ENCODE measurements at regions not wholly inside any gene's neighbourhood (a gene's known extent, or its start where the extent isn't known, plus 50 kb on each side); places are given as distances from the start of the nearest gene placed in this dataset.
A peak's percentile ranks its signal among the peaks of the same experiment; 100 is the strongest.

GRCh38 chr9:18017136-18017535 lies 438.3 kb downstream of the SH3GL2 start:
- no peaks in the 10 kb centered on the region for H3K4me1 ChIP-seq (ENCODE audit: insufficient read depth, low read length)
- H3K4me3 ChIP-seq (ENCODE audit: low read length) = no peak overlapping the region
- intact Hi-C loops (cut with micrococcal nuclease) = loop anchor here (10.0 kb wide), 1 partner anchor 198 kb away; no protein-coding TSS in a partner anchor
- H3K36me3 ChIP-seq (ENCODE audit: low read depth, low read length) = no peaks in the 10 kb centered on the region
- TF ChIP-seq EZH2phosphoT487 (IDR thresholded peaks at IDR 0.05; ENCODE audit: borderline replicate concordance, low read length) = no peak
- peak; percentile 38; the same call in 1 of the 2 replicates for TF ChIP-seq CTCF (conservative IDR thresholded peaks at IDR 0.05; ENCODE audit: low read depth, low read length)
- no peak overlapping the region for H2AFZ ChIP-seq (ENCODE audit: low read length)
- DNase-seq (peak; percentile 7), ATAC-seq (no peak)
- no TSS peak for BruUV-seq (replicated peaks)
- ChIA-PET CTCF (no interaction called here), POLR2A (ENCODE audit: unreplicated experiment) (no interaction called here)
- H3K27me3 ChIP-seq (ENCODE audit: low read length) = peaks cover 31% of the 10 kb centered on the region
- H3F3A ChIP-seq (ENCODE audit: low read length, unreplicated experiment) = no peaks in the 10 kb centered on the region
- H3K27ac ChIP-seq (ENCODE audit: low read length) = no peak overlapping the region
- no peak overlapping the region for H3K4me2 ChIP-seq (ENCODE audit: low read length)
- no peaks in the 10 kb centered on the region for H4K20me1 ChIP-seq (ENCODE audit: low read length)
- H3K9ac ChIP-seq (ENCODE audit: low read length) = no peak overlapping the region
- H3K79me2 ChIP-seq (ENCODE audit: low read length) = no peaks in the 10 kb centered on the region
- no peaks in the 10 kb centered on the region for H3K9me2 ChIP-seq (replicated peaks; ENCODE audit: low read length)
- H3K9me3 ChIP-seq (ENCODE audit: low read length) = no peaks in the 10 kb centered on the region

GRCh38 chr9:18018221-18018620 lies 439.4 kb downstream of the SH3GL2 start:
- intact Hi-C loops (cut with micrococcal nuclease) = loop anchor here (10.0 kb wide), 1 partner anchor 197 kb away; no protein-coding TSS in a partner anchor
- no peak overlapping the region for H2AFZ ChIP-seq (ENCODE audit: low read length)
- H3K9me3 ChIP-seq (ENCODE audit: low read length) = no peaks in the 10 kb centered on the region
- no peak for DNase-seq
- no peak overlapping the region for H3K27ac ChIP-seq (ENCODE audit: low read length)
- no peaks in the 10 kb centered on the region for H3F3A ChIP-seq (ENCODE audit: low read length, unreplicated experiment)
- H4K20me1 ChIP-seq (ENCODE audit: low read length) = no peaks in the 10 kb centered on the region
- no TSS peak for BruUV-seq (replicated peaks)
- peaks cover 28% of the 10 kb centered on the region for H3K27me3 ChIP-seq (ENCODE audit: low read length)
- H3K9me2 ChIP-seq (replicated peaks; ENCODE audit: low read length) = no peaks in the 10 kb centered on the region
- H3K4me3 ChIP-seq (ENCODE audit: low read length) = no peak overlapping the region
- ATAC-seq = no peak
- CTCF ChIA-PET = no interaction called here
- no peaks in the 10 kb centered on the region for H3K79me2 ChIP-seq (ENCODE audit: low read length)
- no peaks in the 10 kb centered on the region for H3K4me1 ChIP-seq (ENCODE audit: insufficient read depth, low read length)
- H3K9ac ChIP-seq (ENCODE audit: low read length) = no peak overlapping the region
- POLR2A ChIA-PET (ENCODE audit: unreplicated experiment) = no interaction called here
- H3K4me2 ChIP-seq (ENCODE audit: low read length) = no peak overlapping the region
- no peaks in the 10 kb centered on the region for H3K36me3 ChIP-seq (ENCODE audit: low read depth, low read length)
- TF ChIP-seq EZH2phosphoT487 (IDR thresholded peaks at IDR 0.05; ENCODE audit: borderline replicate concordance, low read length) (no peak), EZH2 (IDR thresholded peaks at IDR 0.05; ENCODE audit: low read length, unreplicated experiment) (no peak), CTCF (conservative IDR thresholded peaks at IDR 0.05; ENCODE audit: low read depth, low read length) (no peak)

GRCh38 chr9:18018661-18019060 lies 439.8 kb downstream of the SH3GL2 start:
- Histone ChIP-seq H3K36me3 (ENCODE audit: low read depth, low read length) (no peaks in the 10 kb centered on the region), H3K27ac (ENCODE audit: low read length) (no peak overlapping the region), H3K4me2 (ENCODE audit: low read length) (no peak overlapping the region), H3K4me3 (ENCODE audit: low read length) (no peak overlapping the region), H2AFZ (ENCODE audit: low read length) (no peak overlapping the region), H3K4me1 (ENCODE audit: insufficient read depth, low read length) (no peaks in the 10 kb centered on the region), H3K9ac (ENCODE audit: low read length) (no peak overlapping the region), H3F3A (ENCODE audit: low read length, unreplicated experiment) (no peaks in the 10 kb centered on the region), H3K9me2 (replicated peaks; ENCODE audit: low read length) (no peaks in the 10 kb centered on the region), H3K9me3 (ENCODE audit: low read length) (no peaks in the 10 kb centered on the region), H3K27me3 (ENCODE audit: low read length) (peaks cover 25% of the 10 kb centered on the region), H3K79me2 (ENCODE audit: low read length) (no peaks in the 10 kb centered on the region), H4K20me1 (ENCODE audit: low read length) (no peaks in the 10 kb centered on the region)
- intact Hi-C loops (cut with micrococcal nuclease) = loop anchor here (10.0 kb wide), 1 partner anchor 196 kb away; no protein-coding TSS in a partner anchor
- DNase-seq = no peak
- TF ChIP-seq EZH2phosphoT487 (IDR thresholded peaks at IDR 0.05; ENCODE audit: borderline replicate concordance, low read length) = no peak
- no peak for TF ChIP-seq CTCF (conservative IDR thresholded peaks at IDR 0.05; ENCODE audit: low read depth, low read length)
- TF ChIP-seq EZH2 (IDR thresholded peaks at IDR 0.05; ENCODE audit: low read length, unreplicated experiment) = no peak
- POLR2A ChIA-PET (ENCODE audit: unreplicated experiment) = no interaction called here
- CTCF ChIA-PET = no interaction called here
- BruUV-seq (replicated peaks) = no TSS peak
- ATAC-seq = no peak
